GM19397 (cell line): ENCODE measurements at regions not wholly inside any gene's neighbourhood (a gene's known extent, or its start where the extent isn't known, plus 50 kb on each side); places are given as distances from the start of the nearest gene placed in this dataset.
A peak's percentile ranks its signal among the peaks of the same experiment; 100 is the strongest.

Experiments
- ATAC-seq: cut with Tn5 transposase; IDR thresholded peaks from one replicate; pipeline ENCODE4 v1.9.1; 2021; ENCODE audit warnings: mild to moderate bottlenecking, moderate library complexity; ENCODE audit not compliant: unreplicated experiment

DNA sequence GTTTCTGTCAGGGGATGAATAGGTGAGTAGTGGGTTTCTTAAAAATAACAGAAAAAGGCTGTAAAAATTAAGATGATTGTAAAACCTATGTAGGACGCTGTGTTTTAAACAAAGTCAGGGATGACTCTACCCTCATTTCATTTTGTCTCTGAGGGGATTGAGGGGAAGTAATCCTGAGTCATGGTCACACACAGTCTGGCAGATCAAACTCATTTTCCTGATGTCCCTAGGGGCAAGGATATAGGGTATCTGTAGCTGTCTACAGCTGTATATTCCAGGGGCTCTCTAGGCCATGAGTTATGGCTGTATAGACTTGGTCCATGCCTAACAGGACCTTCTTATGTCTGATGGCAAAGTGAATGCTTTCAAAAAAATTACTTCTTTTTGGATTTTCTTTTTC lies 421.1 kb downstream of the PDCD6IP start:
- no peak for ATAC-seq

DNA sequence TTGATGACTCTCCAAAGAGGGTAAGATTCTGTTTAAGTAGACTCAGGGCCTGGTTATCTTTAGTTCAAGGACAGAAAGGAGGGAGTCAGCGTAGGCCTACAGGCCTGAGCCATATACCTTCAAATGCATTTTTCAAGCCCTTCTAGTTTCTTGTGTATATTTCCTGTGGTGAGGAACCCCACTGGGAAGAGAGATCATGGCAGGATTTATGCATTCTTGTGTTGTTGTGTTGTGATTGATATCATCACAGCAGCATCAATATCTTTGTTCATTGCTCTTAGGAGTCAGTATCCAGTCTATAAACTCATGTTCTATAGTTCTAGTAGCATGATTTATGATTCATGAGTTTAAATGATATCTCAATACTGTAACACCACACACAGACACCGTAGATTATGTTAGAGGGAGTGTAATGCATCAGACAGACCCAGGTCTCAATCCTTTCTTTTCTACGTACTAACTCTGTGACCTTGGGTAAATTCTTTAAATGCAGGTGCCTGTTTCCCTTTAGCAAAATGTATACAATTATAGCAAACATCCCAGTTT lies 427.5 kb downstream of the PDCD6IP start:
- ATAC-seq = no peak

DNA sequence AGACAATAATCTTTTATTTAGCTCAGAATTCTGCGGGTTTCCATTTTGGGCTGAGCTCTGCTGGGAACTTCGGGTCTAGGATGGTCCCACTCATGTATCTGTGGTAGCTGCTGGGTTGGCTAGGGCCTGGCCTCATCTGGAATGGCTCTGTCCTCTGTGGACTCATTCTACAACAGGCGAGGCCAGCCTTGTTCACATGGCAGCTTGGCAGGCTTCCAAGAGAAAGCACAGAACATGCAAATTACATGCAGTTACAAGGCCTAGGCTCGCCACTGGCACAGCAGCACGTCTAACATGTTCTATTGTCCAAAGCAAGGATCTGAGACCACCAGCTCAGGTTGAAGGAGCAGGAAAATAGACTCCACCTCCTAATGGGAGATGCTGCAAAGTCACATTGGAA lies 431.4 kb downstream of the PDCD6IP start:
- ATAC-seq = no peak

- ATAC-seq = no peak
Measured at GRCh38 chr3:34235096-34235495, 436.7 kb downstream of the PDCD6IP start.

- no peak for ATAC-seq
Measured at GRCh38 chr3:34237946-34238345, 439.5 kb downstream of the PDCD6IP start.

GRCh38 chr3:34238407-34238806 lies 440.0 kb downstream of the PDCD6IP start:
- ATAC-seq = no peak

DNA sequence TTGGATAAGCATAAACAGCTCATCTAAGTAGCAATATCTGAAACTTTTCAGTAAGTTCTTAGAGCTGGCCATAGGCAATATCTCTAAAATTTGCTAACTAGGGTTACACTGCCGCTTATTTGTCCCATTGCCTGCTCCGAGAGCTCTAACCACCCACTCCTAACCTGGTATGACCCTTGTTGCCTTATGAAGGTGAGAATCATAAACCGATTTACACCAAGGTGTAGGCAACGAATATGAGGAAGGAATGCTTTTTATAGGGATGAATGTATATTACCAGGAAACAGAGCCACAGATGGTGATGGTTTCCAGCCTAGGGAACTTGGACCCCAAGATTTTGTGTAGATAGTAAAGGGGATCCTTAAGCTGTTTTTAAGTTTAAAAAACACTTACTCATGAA lies 440.9 kb downstream of the PDCD6IP start:
- no peak for ATAC-seq

DNA sequence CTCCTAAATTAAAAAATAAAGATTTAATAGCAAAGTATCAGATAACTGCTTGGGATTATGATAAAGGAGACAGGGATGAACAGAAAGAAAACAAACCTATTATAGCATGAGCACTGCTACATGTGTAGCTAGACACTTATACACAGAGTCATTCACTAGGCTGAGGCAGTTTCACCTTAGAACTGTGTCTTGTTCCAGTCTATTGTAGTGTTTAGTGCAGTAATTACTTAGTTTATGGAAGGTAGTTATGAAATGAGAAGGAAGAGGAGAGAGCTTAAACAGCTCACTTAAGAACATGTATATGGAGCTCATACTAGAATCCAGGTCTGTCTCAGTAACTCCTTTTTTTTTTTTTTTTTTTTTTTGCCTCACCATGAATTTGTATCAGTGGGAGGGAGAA lies 441.4 kb downstream of the PDCD6IP start:
- no peak for ATAC-seq

DNA sequence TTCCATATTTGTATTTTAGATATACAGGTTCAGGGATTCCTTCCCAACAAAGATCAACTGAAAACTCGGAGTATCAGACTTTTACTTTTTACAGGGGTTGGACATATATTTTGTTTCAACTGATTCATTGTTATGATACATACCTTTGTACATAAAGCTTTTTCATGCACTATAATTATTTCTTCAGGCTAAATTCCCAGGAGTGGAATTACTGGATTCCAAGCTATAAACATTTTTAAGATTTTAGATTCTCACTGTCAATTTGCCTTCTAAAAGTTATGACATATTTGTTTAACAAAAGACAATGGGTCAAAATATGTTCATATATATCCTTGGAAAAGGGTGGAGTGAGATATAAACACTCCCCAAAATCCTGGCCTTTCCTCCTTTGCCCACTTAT lies 449.0 kb downstream of the PDCD6IP start:
- ATAC-seq = no peak

DNA sequence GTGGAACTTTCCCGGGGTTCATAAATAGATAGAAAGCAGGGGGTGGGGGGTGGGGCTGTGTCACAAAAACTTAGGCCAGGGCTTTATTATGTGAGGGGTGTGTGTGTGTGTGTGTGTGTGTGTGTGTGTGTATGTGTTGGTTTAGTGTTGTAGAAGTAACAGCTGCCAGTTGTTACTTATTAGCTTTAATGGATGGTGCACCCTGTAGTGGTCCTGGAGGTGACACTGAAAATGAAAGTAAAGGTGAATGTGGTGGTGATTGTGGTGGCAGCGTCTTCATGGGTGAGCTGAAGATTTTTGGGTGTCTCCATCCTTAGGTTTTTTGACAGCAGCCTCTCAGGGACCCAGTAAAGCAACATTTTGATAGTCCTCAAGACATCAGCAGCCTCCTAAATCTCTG lies 449.9 kb downstream of the PDCD6IP start:
- peak; percentile 91 for ATAC-seq

GRCh38 chr3:34254285-34254684 lies 455.9 kb downstream of the PDCD6IP start:
- no peak for ATAC-seq

GRCh38 chr3:34256021-34256420 lies 457.6 kb downstream of the PDCD6IP start:
- no peak for ATAC-seq

DNA sequence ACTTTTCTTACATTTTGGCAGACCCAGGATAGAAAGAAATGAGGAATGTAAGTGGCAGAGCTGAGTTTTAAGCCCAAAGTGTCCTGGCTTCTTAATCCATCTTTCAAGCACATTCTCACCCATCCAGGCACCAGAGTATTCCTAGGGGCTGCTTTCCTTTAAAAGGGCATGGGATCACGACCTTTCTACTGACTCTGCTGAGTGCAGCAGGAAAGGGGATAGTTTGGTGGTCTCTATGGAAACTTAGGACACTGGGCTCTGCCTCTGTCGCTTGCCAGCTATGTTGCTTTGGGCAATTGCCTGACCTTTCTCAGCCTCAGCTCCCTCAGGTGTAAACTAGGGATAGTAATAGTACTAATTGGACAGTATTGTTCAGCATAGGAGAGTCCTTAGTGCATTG lies 458.4 kb downstream of the PDCD6IP start:
- no peak for ATAC-seq

DNA sequence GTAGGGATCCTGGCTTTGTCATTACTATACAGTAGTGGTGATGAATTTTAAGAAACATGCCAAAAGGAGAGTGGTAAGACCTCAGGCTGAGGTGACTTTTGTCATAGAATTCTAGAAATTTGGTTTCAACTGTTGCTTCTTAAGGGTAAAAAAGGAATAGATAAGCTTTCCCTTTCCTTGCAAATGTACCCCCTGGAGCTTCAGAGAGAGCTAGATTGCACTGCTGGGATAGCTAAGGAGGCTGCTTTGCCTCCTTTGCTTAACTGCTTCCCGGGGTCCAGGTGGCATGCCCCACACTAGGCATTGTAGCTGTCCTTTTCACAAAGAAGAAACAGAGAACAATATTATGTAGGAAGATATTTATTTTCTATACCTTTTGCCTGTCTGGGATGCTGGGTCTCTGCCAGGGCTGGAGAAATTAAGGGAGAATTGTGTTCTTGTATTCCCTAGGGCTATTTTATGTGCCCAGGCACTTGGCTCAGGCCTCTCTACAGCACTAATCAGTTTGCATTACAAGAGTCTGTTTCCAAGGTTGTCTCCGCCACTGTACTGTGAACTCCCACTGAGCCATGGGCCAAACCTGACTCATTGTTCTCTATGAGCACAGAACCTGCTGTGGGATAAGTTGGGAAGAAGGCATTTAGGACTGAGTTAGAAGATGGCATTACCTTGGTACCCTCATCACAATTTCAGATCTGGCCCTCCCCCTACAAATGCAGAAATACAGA lies 460.0 kb downstream of the PDCD6IP start:
- ATAC-seq = no peak

DNA sequence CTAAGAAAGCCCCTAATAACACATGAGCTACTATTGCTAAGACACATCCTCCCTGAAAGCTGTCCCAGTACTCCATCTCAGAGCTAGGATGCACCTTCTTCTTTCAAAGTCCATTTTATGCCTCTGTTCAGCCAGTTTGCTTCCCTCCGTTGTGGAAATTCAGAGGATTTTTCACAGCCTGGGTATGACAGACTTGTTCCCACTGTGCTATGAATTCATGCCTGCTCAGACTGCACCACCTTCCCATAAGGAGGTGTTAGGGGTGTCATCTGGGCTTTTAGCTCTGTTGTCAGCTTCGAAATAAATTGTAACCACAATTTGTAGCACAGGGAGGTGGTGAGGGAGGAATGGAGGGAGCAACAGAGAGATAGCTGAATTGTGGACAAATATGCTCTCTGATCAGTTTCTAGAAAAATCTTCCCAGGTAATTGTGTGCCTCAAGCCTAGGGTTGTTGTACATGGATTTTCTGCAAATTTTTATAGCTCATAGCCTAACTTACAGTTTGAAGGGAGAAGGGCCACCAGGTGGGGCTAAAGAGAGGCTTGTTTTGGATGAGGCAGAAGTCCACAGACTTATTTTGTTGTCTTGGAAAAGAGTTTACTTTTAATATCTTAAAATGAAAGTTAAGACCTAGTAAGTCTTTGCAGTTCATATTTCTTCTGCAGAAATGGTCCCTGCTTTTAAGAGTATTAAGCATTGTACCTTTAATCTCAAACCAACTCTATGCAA lies 462.0 kb downstream of the PDCD6IP start:
- ATAC-seq = no peak

GRCh38 chr3:34261001-34261385 lies 462.6 kb downstream of the PDCD6IP start:
- ATAC-seq = no peak

- no peak for ATAC-seq
Measured at GRCh38 chr3:34263101-34263621, 464.7 kb downstream of the PDCD6IP start.

DNA sequence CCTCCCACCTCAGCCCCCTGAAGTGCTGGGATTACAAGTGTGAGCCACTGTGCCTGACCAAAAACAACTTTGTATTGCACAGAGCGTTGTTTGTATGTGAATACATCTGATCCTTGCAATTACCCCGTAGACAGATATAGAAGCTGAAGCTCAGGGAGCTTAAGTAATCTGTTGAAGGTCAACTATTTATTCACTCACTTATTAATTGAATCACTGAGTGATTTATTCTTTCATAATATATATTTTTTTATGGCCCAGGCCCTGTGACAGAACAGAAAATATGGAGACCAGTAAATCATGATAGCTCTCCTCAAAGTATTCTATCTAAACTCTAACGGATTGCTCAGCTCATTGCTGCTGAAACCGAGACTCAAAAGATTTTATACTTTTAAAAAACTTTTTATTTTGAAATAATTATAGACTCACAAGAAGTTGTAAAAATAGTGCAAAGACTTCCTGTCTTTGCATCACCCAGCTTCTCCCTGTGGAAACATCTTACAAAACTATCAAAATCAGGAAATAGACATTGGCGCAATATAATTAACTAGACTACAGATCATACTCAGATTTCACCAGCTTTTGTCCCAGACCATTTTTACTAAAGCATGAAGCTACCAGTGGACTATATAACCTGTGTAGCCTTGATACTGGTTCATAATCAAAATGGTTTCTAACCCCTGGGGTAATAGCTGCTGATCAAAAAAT lies 466.1 kb downstream of the PDCD6IP start:
- ATAC-seq = no peak

DNA sequence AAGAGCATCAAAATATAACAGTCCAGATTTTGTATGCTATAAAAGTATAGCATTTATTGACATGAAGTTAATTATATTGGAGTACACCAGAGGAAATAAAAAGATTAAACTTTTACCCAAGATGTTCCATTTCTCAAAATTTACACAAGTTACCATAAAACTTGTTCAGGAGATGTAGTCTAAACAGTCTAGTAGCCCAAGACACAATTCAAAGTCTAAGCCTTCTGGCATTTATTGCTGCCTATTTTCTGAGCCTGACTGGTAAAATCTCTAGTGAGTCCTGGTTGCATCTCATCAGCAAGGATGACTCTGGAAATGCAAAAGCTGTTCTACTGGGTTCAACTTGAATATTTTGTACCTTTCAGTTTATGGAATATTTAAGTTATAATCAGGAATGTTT lies 468.7 kb downstream of the PDCD6IP start:
- no peak for ATAC-seq

DNA sequence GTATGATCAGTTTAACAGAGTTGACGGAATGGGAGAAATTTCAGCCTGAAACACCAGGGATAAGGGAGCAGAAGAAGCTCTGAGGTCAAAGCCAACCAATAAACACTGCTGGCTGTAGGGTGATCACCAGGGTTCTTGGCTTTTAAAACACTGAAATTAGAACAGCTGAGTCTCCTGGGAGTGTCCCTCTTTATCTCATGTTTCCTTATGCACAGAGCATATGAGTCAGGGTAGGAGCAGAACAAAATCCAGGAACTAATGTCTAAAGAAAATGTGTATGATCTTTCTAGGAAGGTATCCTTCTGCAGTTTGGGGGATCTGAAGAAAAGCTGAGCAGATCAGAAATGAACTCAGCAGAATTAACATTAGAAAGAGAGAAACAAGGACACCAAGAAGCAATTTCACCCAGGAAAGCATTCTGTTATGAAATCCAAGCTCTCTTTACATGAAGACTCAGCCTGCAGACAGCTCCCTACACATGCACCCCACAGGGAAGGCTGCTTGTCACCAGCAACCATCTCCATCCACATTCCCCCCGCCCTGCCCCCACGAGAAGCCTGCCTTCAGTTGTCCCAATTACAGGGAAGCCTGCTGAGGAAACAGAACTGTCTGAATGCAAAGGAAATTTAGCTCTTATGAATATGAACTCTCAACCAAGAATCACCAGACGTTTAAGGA lies 469.7 kb downstream of the PDCD6IP start:
- ATAC-seq = no peak

DNA sequence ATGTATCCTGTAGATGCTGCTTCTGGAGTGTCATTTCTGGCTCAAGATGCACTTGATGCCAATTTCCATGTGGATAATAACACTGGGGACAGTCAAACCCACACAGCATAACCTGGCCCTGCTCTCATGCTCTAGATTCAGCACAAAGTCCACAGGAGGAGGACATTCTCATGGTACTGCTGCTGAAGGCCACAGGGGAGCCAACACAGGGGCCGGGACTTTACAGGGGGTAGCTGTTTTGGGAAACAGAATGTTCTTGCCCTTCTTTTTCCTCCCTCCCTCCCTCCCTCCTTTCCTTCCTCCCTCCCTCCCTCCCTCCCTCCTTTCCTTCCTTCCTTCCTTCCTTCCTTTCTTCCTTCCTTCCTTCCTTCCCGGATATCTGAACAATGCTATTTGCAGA lies 477.4 kb downstream of the PDCD6IP start:
- ATAC-seq = no peak
